ENCODE measurements at regions not wholly inside any gene's neighbourhood (a gene's known extent, or its start where the extent isn't known, plus 50 kb on each side); places are given as distances from the start of the nearest gene placed in this dataset.

DNA sequence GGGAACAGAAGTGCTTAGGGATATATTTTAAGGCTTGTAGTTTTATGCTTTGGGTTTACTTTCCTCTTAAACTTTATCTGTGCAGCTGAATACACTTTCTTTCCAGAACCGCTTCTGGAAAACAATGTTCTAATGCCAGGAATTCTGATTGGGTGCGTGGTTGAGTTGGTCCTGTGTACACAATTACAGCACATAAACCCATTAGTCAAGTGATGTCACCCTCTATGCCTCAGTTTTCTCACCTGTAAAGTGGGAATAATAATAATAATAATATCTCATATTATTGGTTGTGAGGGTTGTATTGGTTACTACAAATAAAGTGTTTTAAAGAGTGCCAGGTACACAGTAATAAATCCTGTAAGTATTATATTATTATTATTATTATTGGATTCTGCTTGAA is 129.2 kb downstream of the MID1IP1 start:
- TF ChIP-seq RAD21 (conservative IDR thresholded peaks at IDR 0.05), result no peak
- TF ChIP-seq, protein P1, sequence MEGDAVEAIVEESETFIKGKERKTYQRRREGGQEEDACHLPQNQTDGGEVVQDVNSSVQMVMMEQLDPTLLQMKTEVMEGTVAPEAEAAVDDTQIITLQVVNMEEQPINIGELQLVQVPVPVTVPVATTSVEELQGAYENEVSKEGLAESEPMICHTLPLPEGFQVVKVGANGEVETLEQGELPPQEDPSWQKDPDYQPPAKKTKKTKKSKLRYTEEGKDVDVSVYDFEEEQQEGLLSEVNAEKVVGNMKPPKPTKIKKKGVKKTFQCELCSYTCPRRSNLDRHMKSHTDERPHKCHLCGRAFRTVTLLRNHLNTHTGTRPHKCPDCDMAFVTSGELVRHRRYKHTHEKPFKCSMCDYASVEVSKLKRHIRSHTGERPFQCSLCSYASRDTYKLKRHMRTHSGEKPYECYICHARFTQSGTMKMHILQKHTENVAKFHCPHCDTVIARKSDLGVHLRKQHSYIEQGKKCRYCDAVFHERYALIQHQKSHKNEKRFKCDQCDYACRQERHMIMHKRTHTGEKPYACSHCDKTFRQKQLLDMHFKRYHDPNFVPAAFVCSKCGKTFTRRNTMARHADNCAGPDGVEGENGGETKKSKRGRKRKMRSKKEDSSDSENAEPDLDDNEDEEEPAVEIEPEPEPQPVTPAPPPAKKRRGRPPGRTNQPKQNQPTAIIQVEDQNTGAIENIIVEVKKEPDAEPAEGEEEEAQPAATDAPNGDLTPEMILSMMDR (IDR thresholded peaks at IDR 0.05; ENCODE audit: poor library complexity, severe bottlenecking), result no peak
- no peak for TF ChIP-seq EZH2 (IDR thresholded peaks at IDR 0.05; ENCODE audit: borderline replicate concordance, insufficient read depth, low read length, poor library complexity, severe bottlenecking)
- TF ChIP-seq REST (IDR thresholded peaks at IDR 0.05; ENCODE audit: borderline replicate concordance), result no peak
- TF ChIP-seq TAF1 (IDR thresholded peaks at IDR 0.05; ENCODE audit: low read depth), result no peak
